Osteoblast (primary cell): ENCODE measurements at regions not wholly inside any gene's neighbourhood (a gene's known extent, or its start where the extent isn't known, plus 50 kb on each side); places are given as distances from the start of the nearest gene placed in this dataset.

Experiments
- DNase-seq: peaks from one replicate; pipeline ENCODE4 v3.0.0; 2011; ENCODE audit warnings: low spot score, mixed read lengths; ENCODE audit not compliant: insufficient read length; ENCODE audit errors: missing footprints
- H2AFZ ChIP-seq: 2 replicates; pipeline ENCODE4 v1.6.0; 2011; ENCODE audit warnings: mild to moderate bottlenecking, low read length
- H3K27ac ChIP-seq: 2 replicates; pipeline ENCODE4 v1.5.1; 2011; ENCODE audit warnings: mild to moderate bottlenecking, low read depth, low read length, moderate library complexity
- H3K27me3 ChIP-seq: 2 replicates; pipeline ENCODE4 v1.6.0; 2012; ENCODE audit warnings: mild to moderate bottlenecking, control low read depth, inconsistent platforms, low read length, moderate library complexity; ENCODE audit not compliant: insufficient read depth
- H3K36me3 ChIP-seq: 2 replicates; pipeline ENCODE4 v1.5.1; 2011; ENCODE audit warnings: mild to moderate bottlenecking, low read length, control low read depth, moderate library complexity; ENCODE audit not compliant: insufficient read depth
- H3K4me1 ChIP-seq: 2 replicates; pipeline ENCODE4 v1.5.1; 2011; ENCODE audit warnings: mild to moderate bottlenecking, low read length, control low read depth, moderate library complexity; ENCODE audit not compliant: insufficient read depth
- H3K4me2 ChIP-seq: 2 replicates; pipeline ENCODE4 v1.6.0; 2011; ENCODE audit warnings: mild to moderate bottlenecking, low read length; ENCODE audit not compliant: insufficient read depth
- H3K4me3 ChIP-seq: fragments of 200-600 bp; sonication (generic); 3 replicates; pipeline ENCODE4 v1.5.1; 2012; ENCODE audit warnings: mild to moderate bottlenecking, low read length, inconsistent platforms; ENCODE audit not compliant: insufficient read depth
- H3K79me2 ChIP-seq: 2 replicates; pipeline ENCODE4 v1.6.0; 2012; ENCODE audit warnings: mild to moderate bottlenecking, low read length, control low read depth, inconsistent platforms; ENCODE audit not compliant: insufficient read depth
- H3K9me3 ChIP-seq: 2 replicates; pipeline ENCODE4 v1.5.1; 2011; ENCODE audit warnings: low read depth, low read length, control low read depth
- H4K20me1 ChIP-seq: 2 replicates; pipeline ENCODE4 v1.6.0; 2012; ENCODE audit warnings: mild to moderate bottlenecking, low read length, control low read depth; ENCODE audit not compliant: insufficient read depth
- TF ChIP-seq, protein P1 (sequence below): IDR thresholded peaks from 2 replicates; pipeline ENCODE4 v1.5.1; 2011; ENCODE audit warnings: mild to moderate bottlenecking, low read depth, low read length, moderate library complexity; ENCODE audit errors: extremely low read depth

DNA sequence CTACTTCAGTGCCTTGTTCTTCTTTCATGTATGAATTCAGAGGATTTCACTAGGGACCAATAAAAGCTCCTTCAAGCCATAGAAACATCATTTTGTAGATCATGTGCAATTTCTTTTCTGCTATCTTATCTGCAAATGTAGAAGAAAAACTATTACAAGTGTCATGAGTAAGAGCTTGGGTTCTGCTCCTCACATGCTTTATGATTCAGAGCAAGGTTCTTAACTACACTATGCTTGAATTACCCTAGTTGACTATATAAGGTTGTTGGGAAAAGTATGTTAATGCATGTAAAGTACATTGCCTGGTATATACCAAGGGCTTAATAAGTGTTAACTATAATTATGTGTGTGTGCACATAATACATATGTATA is 91.4 kb upstream of the S1PR1 start:
- Histone ChIP-seq H3K27ac (no peak overlapping the region), H3K9me3 (no peaks in the 10 kb centered on the region), H3K4me3 (no peak overlapping the region), H3K27me3 (no peaks in the 10 kb centered on the region), H3K36me3 (no peaks in the 10 kb centered on the region), H3K4me1 (peaks cover 13% of the 10 kb centered on the region), H2AFZ (no peak overlapping the region), H3K4me2 (no peak overlapping the region), H4K20me1 (no peaks in the 10 kb centered on the region), H3K79me2 (no peaks in the 10 kb centered on the region)
- peak; percentile 80 for DNase-seq
- TF ChIP-seq, protein P1, sequence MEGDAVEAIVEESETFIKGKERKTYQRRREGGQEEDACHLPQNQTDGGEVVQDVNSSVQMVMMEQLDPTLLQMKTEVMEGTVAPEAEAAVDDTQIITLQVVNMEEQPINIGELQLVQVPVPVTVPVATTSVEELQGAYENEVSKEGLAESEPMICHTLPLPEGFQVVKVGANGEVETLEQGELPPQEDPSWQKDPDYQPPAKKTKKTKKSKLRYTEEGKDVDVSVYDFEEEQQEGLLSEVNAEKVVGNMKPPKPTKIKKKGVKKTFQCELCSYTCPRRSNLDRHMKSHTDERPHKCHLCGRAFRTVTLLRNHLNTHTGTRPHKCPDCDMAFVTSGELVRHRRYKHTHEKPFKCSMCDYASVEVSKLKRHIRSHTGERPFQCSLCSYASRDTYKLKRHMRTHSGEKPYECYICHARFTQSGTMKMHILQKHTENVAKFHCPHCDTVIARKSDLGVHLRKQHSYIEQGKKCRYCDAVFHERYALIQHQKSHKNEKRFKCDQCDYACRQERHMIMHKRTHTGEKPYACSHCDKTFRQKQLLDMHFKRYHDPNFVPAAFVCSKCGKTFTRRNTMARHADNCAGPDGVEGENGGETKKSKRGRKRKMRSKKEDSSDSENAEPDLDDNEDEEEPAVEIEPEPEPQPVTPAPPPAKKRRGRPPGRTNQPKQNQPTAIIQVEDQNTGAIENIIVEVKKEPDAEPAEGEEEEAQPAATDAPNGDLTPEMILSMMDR: no peak

DNA sequence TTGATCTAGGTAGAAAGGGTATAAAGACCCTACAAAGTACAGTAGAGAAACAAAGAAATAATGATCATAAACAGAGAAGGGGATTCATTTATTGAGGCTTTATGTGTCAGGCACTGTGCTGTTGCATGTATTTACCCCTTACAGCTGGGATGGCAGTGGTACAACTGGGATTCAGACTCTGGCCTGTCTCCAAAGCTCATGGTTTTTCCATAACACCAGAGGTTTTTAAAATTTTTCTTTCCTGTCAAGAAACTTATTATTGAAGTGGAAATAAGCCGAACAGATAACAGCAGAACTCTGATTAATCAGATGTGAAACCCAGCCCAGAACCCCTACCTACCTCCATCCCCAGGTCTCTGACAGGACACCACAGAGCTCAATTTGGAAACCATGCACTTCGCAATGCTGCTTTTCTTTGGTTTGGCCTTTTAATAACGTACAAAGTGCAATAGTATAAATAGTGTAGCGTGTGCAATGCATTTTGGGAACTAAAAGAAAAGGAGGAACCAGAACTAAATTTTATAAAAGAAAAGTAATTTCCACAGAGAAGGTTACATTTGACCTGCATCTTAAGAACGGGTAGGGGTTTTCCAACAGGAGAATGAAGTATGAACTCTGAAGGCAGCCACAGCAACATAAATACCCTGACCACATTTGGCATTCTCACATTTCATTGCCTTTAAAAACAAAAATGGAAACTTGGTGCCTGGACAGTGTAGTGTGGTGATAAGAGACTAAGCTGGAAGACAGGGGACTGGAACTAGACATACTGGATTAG is 92.0 kb upstream of the S1PR1 start:
- Histone ChIP-seq H2AFZ (no peak overlapping the region), H3K79me2 (no peaks in the 10 kb centered on the region), H3K9me3 (no peaks in the 10 kb centered on the region), H3K27ac (no peak overlapping the region), H3K4me1 (peaks cover 9% of the 10 kb centered on the region), H3K4me2 (no peak overlapping the region), H3K27me3 (no peaks in the 10 kb centered on the region), H3K4me3 (no peak overlapping the region), H4K20me1 (no peaks in the 10 kb centered on the region), H3K36me3 (no peaks in the 10 kb centered on the region)
- TF ChIP-seq, protein P1: no peak
- no peak for DNase-seq

DNA sequence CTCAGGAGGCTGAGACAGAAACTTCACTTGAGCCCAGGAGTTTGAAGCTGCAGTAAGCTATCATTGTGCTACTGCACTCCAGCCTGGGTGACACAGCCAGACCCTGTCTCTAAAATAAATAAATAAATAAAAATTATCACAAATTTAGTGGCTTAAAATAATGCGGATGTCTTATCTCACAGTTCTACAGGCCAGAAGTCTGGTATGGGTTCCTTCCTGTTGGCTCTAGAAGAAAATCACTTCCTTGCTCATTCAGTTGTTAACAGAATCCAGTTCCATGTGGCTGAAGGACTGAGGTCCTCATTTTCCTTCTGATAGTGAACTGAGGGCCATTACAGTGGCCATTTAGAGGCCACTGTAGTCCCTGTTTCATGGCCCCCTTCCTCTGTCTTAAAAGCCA is 94.6 kb upstream of the S1PR1 start:
- Histone ChIP-seq H3K27me3 (no peaks in the 10 kb centered on the region), H3K36me3 (no peaks in the 10 kb centered on the region), H3K4me2 (no peak overlapping the region), H3K4me1 (peaks cover 16% of the 10 kb centered on the region), H3K27ac (no peak overlapping the region), H2AFZ (no peak overlapping the region), H4K20me1 (no peaks in the 10 kb centered on the region), H3K4me3 (no peak overlapping the region), H3K9me3 (no peaks in the 10 kb centered on the region), H3K79me2 (no peaks in the 10 kb centered on the region)
- TF ChIP-seq, protein P1: no peak
- no peak for DNase-seq

DNA sequence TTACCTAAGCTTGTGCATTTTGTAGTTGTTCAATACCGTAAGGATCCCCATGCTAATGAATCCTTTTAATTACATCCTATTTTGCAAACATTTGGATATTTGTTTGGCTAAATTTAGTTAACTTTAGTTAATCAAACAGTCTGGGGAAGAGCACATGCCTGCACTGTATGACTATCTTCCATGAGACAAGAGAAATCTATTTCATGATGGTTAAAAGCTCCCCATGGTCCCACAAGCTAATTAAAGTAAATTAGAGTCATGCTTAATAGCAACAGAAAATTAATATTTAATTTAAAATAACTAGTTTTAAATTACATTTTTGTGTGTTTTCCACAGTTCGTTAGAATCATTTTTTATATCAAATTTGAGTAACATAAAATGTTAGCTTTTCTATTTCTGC is 95.4 kb upstream of the S1PR1 start:
- DNase-seq: no peak
- TF ChIP-seq, protein P1: no peak
- Histone ChIP-seq H2AFZ (no peak overlapping the region), H3K36me3 (no peaks in the 10 kb centered on the region), H3K4me3 (no peak overlapping the region), H3K27me3 (no peaks in the 10 kb centered on the region), H3K4me2 (no peak overlapping the region), H4K20me1 (no peaks in the 10 kb centered on the region), H3K9me3 (no peaks in the 10 kb centered on the region), H3K4me1 (peaks cover 25% of the 10 kb centered on the region), H3K79me2 (no peaks in the 10 kb centered on the region), H3K27ac (no peak overlapping the region)
